Lower lobe of right lung (tissue), 2 donors: ENCODE measurements at regions not wholly inside any gene's neighbourhood (a gene's known extent, or its start where the extent isn't known, plus 50 kb on each side); places are given as distances from the start of the nearest gene placed in this dataset.
A peak's percentile ranks its signal among the peaks of the same experiment; 100 is the strongest.

ENCODE experiments used
- ATAC-seq, 2 donors: fragments of 200-7000 bp; cut with Tn5 transposase; one replicate each; pipeline ENCODE4 v1.9.1; 2020 to 2022; ENCODE audit warnings: mild to moderate bottlenecking in 2 of 2, moderate library complexity in 2 of 2
- DNase-seq: peaks from one replicate; pipeline ENCODE4 v3.0.0-alpha.2; 2020
- H3K27ac ChIP-seq: fragments of 200-600 bp; one replicate; pipeline ENCODE4 v1.8.0; 2022
- H3K27me3 ChIP-seq: fragments of 200-600 bp; one replicate; pipeline ENCODE4 v1.8.0; 2022; ENCODE audit warnings: low read depth
- H3K36me3 ChIP-seq: fragments of 200-600 bp; one replicate; pipeline ENCODE4 v1.8.0; 2022; ENCODE audit warnings: mild to moderate bottlenecking
- H3K4me1 ChIP-seq: fragments of 200-600 bp; one replicate; pipeline ENCODE4 v1.8.0; 2022
- H3K4me3 ChIP-seq: fragments of 200-600 bp; one replicate; pipeline ENCODE4 v1.8.0; 2022; ENCODE audit warnings: mild to moderate bottlenecking
- H3K9me3 ChIP-seq: fragments of 200-600 bp; one replicate; pipeline ENCODE4 v1.8.0; 2022
- CTCF ChIP-seq: fragments of 200-600 bp; IDR thresholded peaks from one replicate; pipeline ENCODE4 v1.8.0; 2022; ENCODE audit warnings: antibody characterized with exemption, mild to moderate bottlenecking
- intact Hi-C: fragments of 100-400 bp; cut with DNase I; formaldehyde crosslinking; loops from one replicate; pipeline ENCODE4 v1.11.0; 2022
- donor health status: DM: no; HTN: yes; CAD: no; lungs with severe emphysema.

- no peak overlapping the region for H3K27ac ChIP-seq
- intact Hi-C loops: no loop called here
- no peak overlapping the region for H3K4me3 ChIP-seq
- TF ChIP-seq CTCF: no peak
- no peaks in the 10 kb centered on the region for H3K36me3 ChIP-seq
- H3K27me3 ChIP-seq: no peaks in the 10 kb centered on the region
- H3K9me3 ChIP-seq: no peaks in the 10 kb centered on the region
- DNase-seq: no peak
- ATAC-seq: no peak
- peaks cover 7% of the 10 kb centered on the region for H3K4me1 ChIP-seq
These were observed 72.7 kb upstream of the LIMCH1 start for GRCh38 chr4:41465146-41465761.

GRCh38 chr4:41466249-41466648, 71.7 kb upstream of the LIMCH1 start:
- intact Hi-C loops: no loop called here
- no peak for ATAC-seq

GRCh38 chr4:41468122-41468521, 69.8 kb upstream of the LIMCH1 start:
- DNase-seq: no peak
- H3K4me3 ChIP-seq: no peak overlapping the region
- no peak overlapping the region for H3K27ac ChIP-seq
- ATAC-seq: no peak
- H3K9me3 ChIP-seq: no peaks in the 10 kb centered on the region
- H3K4me1 ChIP-seq: peaks cover 16% of the 10 kb centered on the region
- intact Hi-C loops: no loop called here
- no peaks in the 10 kb centered on the region for H3K27me3 ChIP-seq
- no peaks in the 10 kb centered on the region for H3K36me3 ChIP-seq
- no peak for TF ChIP-seq CTCF

More at GRCh38 chr4:41466249-41466648, 71.7 kb upstream of the LIMCH1 start:
- no peak for TF ChIP-seq CTCF
- Histone ChIP-seq H3K4me3 (no peak overlapping the region), H3K9me3 (no peaks in the 10 kb centered on the region), H3K27ac (no peak overlapping the region), H3K36me3 (no peaks in the 10 kb centered on the region), H3K4me1 (peaks cover 11% of the 10 kb centered on the region), H3K27me3 (no peaks in the 10 kb centered on the region)
- DNase-seq: no peak

GRCh38 chr4:41471126-41472071, 66.6 kb upstream of the LIMCH1 start:
- Histone ChIP-seq H3K4me1 (peaks cover 24% of the 10 kb centered on the region), H3K4me3 (no peak overlapping the region), H3K27me3 (no peaks in the 10 kb centered on the region), H3K9me3 (no peaks in the 10 kb centered on the region), H3K36me3 (no peaks in the 10 kb centered on the region), H3K27ac (no peak overlapping the region)
- DNase-seq (no peak), ATAC-seq (peak in 1 of 2 donors; percentile 66)
- no peak for TF ChIP-seq CTCF
- intact Hi-C loops: no loop called here

- H3K4me1 ChIP-seq: peaks cover 24% of the 10 kb centered on the region
- H3K4me3 ChIP-seq: no peak overlapping the region
- intact Hi-C loops: no loop called here
- no peaks in the 10 kb centered on the region for H3K27me3 ChIP-seq
- H3K9me3 ChIP-seq: no peaks in the 10 kb centered on the region
- no peaks in the 10 kb centered on the region for H3K36me3 ChIP-seq
- no peak for ATAC-seq
- H3K27ac ChIP-seq: no peak overlapping the region
- DNase-seq: no peak
- no peak for TF ChIP-seq CTCF
These were observed 65.9 kb upstream of the LIMCH1 start for GRCh38 chr4:41472081-41472480.
